Caco-2 (cell line): ENCODE measurements at regions not wholly inside any gene's neighbourhood (a gene's known extent, or its start where the extent isn't known, plus 50 kb on each side); places are given as distances from the start of the nearest gene placed in this dataset.

Experiments
- BruUV-seq: library from RNA; stranded (reverse); fragments of 400-500 nt; replicated peaks from 2 replicates; lab custom pipeline; 2021; lab: Mats Ljungman, UMichigan
- CTCF ChIA-PET: fragments of 300-600 bp; sonication (Branson Sonifier 250); formaldehyde crosslinking; loops from one replicate; lab custom pipeline; 2022; ENCODE audit warnings: antibody characterized with exemption; lab: Charles Lee
- POLR2A ChIA-PET: fragments of 300-600 bp; sonication (Branson Sonifier 250); formaldehyde crosslinking; loops from one replicate; lab custom pipeline; 2022; ENCODE audit warnings: antibody characterized with exemption; lab: Charles Lee
- DNase-seq, 2 experiments: peaks; one replicate each; pipeline versions ENCODE4 v3.0.0 to v3.0.0-alpha.2; 2020 to 2022
- H3K27me3 ChIP-seq: replicated peaks from 2 replicates; pipeline ENCODE4 v1.6.0; 2011; ENCODE audit warnings: low read length; ENCODE audit not compliant: control insufficient read depth, insufficient read depth
- H3K36me3 ChIP-seq: 2 replicates; pipeline ENCODE4 v1.5.1; 2011; ENCODE audit warnings: low read length; ENCODE audit not compliant: control insufficient read depth, insufficient read depth
- H3K4me1 ChIP-seq: fragments of 250-450 bp; sonication (Bioruptor Pico); 2 replicates; pipeline ENCODE4 v1.5.1; 2020; ENCODE audit warnings: mild to moderate bottlenecking
- H3K4me3 ChIP-seq: 2 replicates; pipeline ENCODE4 v1.5.1; 2011; ENCODE audit warnings: low read depth, mild to moderate bottlenecking, control low read depth, low read length
- H3K9me3 ChIP-seq: fragments of 250-450 bp; sonication (Bioruptor Pico); 2 replicates; pipeline ENCODE4 v1.5.1; 2020; ENCODE audit warnings: mild to moderate bottlenecking, moderate library complexity
- H3K27ac Mint-ChIP-seq: one replicate; pipeline ENCODE4 v1.8.0; 2022; ENCODE audit warnings: mixed read lengths; ENCODE audit not compliant: unreplicated experiment
- H3K27me3 Mint-ChIP-seq: one replicate; pipeline ENCODE4 v1.8.0; 2022; ENCODE audit warnings: mixed read lengths; ENCODE audit not compliant: insufficient read depth, unreplicated experiment
- H3K36me3 Mint-ChIP-seq: one replicate; pipeline ENCODE4 v1.8.0; 2022; ENCODE audit warnings: mild to moderate bottlenecking, mixed read lengths; ENCODE audit not compliant: insufficient read depth, unreplicated experiment
- H3K4me1 Mint-ChIP-seq: one replicate; pipeline ENCODE4 v1.8.0; 2022; ENCODE audit warnings: low read depth, mixed read lengths; ENCODE audit not compliant: unreplicated experiment
- H3K4me3 Mint-ChIP-seq: one replicate; pipeline ENCODE4 v1.8.0; 2022; ENCODE audit warnings: mild to moderate bottlenecking, moderate library complexity, mixed read lengths; ENCODE audit not compliant: unreplicated experiment
- H3K9me3 Mint-ChIP-seq: one replicate; pipeline ENCODE4 v1.8.0; 2022; ENCODE audit warnings: mixed read lengths; ENCODE audit not compliant: unreplicated experiment
- CTCF ChIP-seq, 2 experiments: fragments of 200-600 bp in 1 of 2; IDR thresholded peaks; 1 replicate in 1 of 2; 2 replicates in 1 of 2; pipeline versions ENCODE4 v1.5.1 to v1.8.0; 2011 to 2022; ENCODE audit warnings: antibody characterized with exemption in 1 of 2, control low read depth in 1 of 2, inconsistent platforms in 1 of 2, low read depth in 1 of 2, low read length in 1 of 2, mild to moderate bottlenecking in 1 of 2, moderate library complexity in 1 of 2; ENCODE audit not compliant: insufficient read depth in 1 of 2, severe bottlenecking in 1 of 2, unreplicated experiment in 1 of 2
- intact Hi-C: fragments of 100-400 bp; cut with micrococcal nuclease; formaldehyde crosslinking; loops from one replicate; pipeline ENCODE4 v1.10.0; 2022; ENCODE audit not compliant: unreplicated experiment

- no peaks in the 10 kb centered on the region for H3K36me3 Mint-ChIP-seq
- no peak for TF ChIP-seq CTCF (IDR thresholded peaks at IDR 0.05; ENCODE audit: insufficient read depth in 1 of 2, low read depth in 1 of 2, low read length in 1 of 2, severe bottlenecking in 1 of 2, unreplicated experiment in 1 of 2)
- DNase-seq: no peak
- no peaks in the 10 kb centered on the region for H3K4me1 ChIP-seq
- H3K27ac Mint-ChIP-seq: no peak overlapping the region
- ChIA-PET CTCF (no interaction called here), POLR2A (no interaction called here)
- no peaks in the 10 kb centered on the region for H3K4me1 Mint-ChIP-seq
- no peaks in the 10 kb centered on the region for H3K9me3 Mint-ChIP-seq
- no peaks in the 10 kb centered on the region for H3K36me3 ChIP-seq
- BruUV-seq: no TSS peak
- intact Hi-C loops: no loop called here
- H3K9me3 ChIP-seq: no peaks in the 10 kb centered on the region
- H3K4me3 Mint-ChIP-seq: no peak overlapping the region
- no peak overlapping the region for H3K4me3 ChIP-seq
- H3K27me3 Mint-ChIP-seq: no peaks in the 10 kb centered on the region
- no peaks in the 10 kb centered on the region for H3K27me3 ChIP-seq
Measured at GRCh38 chr2:143952536-143952935, 567.4 kb downstream of the ZEB2 start.

GRCh38 chr2:143950704-143951103 is 569.2 kb downstream of the ZEB2 start:
- no peak overlapping the region for H3K4me3 Mint-ChIP-seq
- Histone ChIP-seq H3K9me3 (no peaks in the 10 kb centered on the region), H3K27me3 (no peaks in the 10 kb centered on the region), H3K4me3 (no peak overlapping the region), H3K4me1 (no peaks in the 10 kb centered on the region), H3K36me3 (no peaks in the 10 kb centered on the region)
- H3K9me3 Mint-ChIP-seq: no peaks in the 10 kb centered on the region
- no peaks in the 10 kb centered on the region for H3K4me1 Mint-ChIP-seq
- H3K27me3 Mint-ChIP-seq: no peaks in the 10 kb centered on the region
- TF ChIP-seq CTCF (IDR thresholded peaks at IDR 0.05; ENCODE audit: insufficient read depth in 1 of 2, low read depth in 1 of 2, low read length in 1 of 2, severe bottlenecking in 1 of 2, unreplicated experiment in 1 of 2): no peak
- intact Hi-C loops: no loop called here
- POLR2A ChIA-PET: no interaction called here
- CTCF ChIA-PET: no interaction called here
- H3K27ac Mint-ChIP-seq: no peak overlapping the region
- DNase-seq: no peak
- no peaks in the 10 kb centered on the region for H3K36me3 Mint-ChIP-seq
- no TSS peak for BruUV-seq

GRCh38 chr2:143949121-143949848 is 570.6 kb downstream of the ZEB2 start:
- no peaks in the 10 kb centered on the region for H3K27me3 Mint-ChIP-seq
- H3K36me3 Mint-ChIP-seq: no peaks in the 10 kb centered on the region
- H3K4me3 Mint-ChIP-seq: no peak overlapping the region
- Histone ChIP-seq H3K4me1 (no peaks in the 10 kb centered on the region), H3K4me3 (no peak overlapping the region), H3K27me3 (no peaks in the 10 kb centered on the region), H3K9me3 (no peaks in the 10 kb centered on the region), H3K36me3 (no peaks in the 10 kb centered on the region)
- POLR2A ChIA-PET: no interaction called here
- TF ChIP-seq CTCF (IDR thresholded peaks at IDR 0.05; ENCODE audit: insufficient read depth in 1 of 2, low read depth in 1 of 2, low read length in 1 of 2, severe bottlenecking in 1 of 2, unreplicated experiment in 1 of 2): no peak
- no TSS peak for BruUV-seq
- DNase-seq: no peak
- H3K27ac Mint-ChIP-seq: no peak overlapping the region
- no peaks in the 10 kb centered on the region for H3K9me3 Mint-ChIP-seq
- intact Hi-C loops: no loop called here
- CTCF ChIA-PET: no interaction called here
- H3K4me1 Mint-ChIP-seq: no peaks in the 10 kb centered on the region
